ENCODE measurements at regions not wholly inside any gene's neighbourhood (a gene's known extent, or its start where the extent isn't known, plus 50 kb on each side); places are given as distances from the start of the nearest gene placed in this dataset.
A peak's percentile ranks its signal among the peaks of the same experiment; 100 is the strongest.
"Not testable (repeated sequence)": the region's sequence is repeated elsewhere in the genome, so short reads cannot be mapped to it uniquely, and the experiment has no call there.

DNA sequence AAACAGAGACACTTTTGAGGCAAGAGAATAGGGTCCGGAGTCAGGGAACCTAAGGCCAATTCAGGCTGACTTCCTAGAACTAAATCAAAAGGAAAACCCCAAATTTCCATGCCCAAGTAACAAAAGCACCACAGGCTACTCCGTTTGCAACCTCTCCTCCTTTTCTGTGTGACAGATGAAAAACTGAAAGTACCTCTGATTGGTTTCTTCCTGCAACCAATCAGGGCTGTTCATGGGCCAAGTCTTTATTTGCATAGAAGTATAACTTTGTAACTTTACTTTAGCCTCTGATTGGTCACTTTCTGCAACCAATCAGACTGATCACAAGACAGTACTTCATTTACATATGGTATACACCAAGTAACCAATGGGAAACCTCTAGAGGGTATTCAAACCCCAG, 239.9 kb upstream of the KCND2 start:
- ATAC-seq (replicated peaks in 6 of 8): peak in 3 of 8 experiments; percentile 50 to 57 (median 51)
- in situ Hi-C loops (cut with MboI; ENCODE audit: low pct_unique_long_range_greater_than_20kb in 2 of 9, low sequenced_read_pairs in 9 of 9, unreplicated experiment in 9 of 9): no loop called here
- no peak overlapping the region for H3K27ac ChIP-seq
- H3K4me1 ChIP-seq (replicated peaks in 1 of 2): no peaks in the 10 kb centered on the region
- WGBS, 10 experiments: 14 to 67% (median 26%) methylated on average over 1 to 2 of the region's 2 CpGs; no CpG with 5 or more reads in 3 of the 10 experiments
- H3K4me3 ChIP-seq: no peak overlapping the region

DNA sequence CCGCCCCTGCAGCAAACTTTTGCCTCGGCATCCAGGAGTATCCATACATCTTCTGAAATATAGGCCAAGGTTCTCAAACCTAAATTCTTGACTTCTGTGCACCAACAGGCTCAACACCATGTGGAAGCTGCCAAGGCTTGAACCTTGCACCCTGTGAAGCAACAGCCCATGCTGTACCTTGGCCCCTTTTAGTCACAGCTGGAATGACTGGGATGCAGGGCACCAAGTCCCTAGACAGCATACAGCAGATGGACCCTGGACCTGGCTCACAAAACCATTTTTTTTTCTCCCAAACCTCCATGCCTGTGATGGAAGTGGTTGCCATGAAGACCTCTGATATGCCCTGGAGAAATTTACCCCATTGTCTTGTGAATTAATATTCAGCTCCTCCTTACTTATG, 233.8 kb upstream of the KCND2 start:
- no peak for ATAC-seq (replicated peaks in 6 of 8)
- in situ Hi-C loops (cut with MboI; ENCODE audit: low pct_unique_long_range_greater_than_20kb in 2 of 9, low sequenced_read_pairs in 9 of 9, unreplicated experiment in 9 of 9): no loop called here
- WGBS, 10 experiments: 54 to 100% (median 80%) methylated on average over 1 to 2 of the region's 2 CpGs; no CpG with 5 or more reads in 6 of the 10 experiments

DNA sequence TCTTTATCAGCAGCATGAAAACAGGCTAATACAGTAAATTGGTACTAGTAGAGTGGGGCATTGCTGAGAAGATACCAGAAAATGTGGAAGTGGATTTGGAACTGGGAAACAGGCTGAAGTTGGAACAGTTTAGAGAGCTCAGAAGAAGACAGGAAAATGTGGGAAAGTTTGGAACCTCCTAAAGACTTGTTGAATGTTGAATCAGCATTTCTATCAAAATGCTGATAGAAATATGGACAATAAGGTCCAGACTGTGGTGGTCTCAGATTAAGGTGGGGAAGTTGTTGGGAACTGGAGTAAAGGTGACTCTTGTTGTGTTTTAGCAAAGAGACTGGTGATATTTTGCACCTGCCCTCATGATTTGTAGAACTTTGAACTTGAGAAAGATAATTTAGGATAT, 231.2 kb upstream of the KCND2 start:
- no peak overlapping the region for H3K27ac ChIP-seq
- H3K4me1 ChIP-seq (replicated peaks in 1 of 2): no peaks in the 10 kb centered on the region
- H3K4me3 ChIP-seq: no peak overlapping the region
- no peak for ATAC-seq (replicated peaks in 6 of 8)
- in situ Hi-C loops (cut with MboI; ENCODE audit: low pct_unique_long_range_greater_than_20kb in 2 of 9, low sequenced_read_pairs in 9 of 9, unreplicated experiment in 9 of 9): no loop called here

More for the DNA sequence above, 233.8 kb upstream of the KCND2 start:
- H3K27ac ChIP-seq: no peak overlapping the region
- no peaks in the 10 kb centered on the region for H3K4me1 ChIP-seq (replicated peaks in 1 of 2)
- H3K4me3 ChIP-seq: no peak overlapping the region

DNA sequence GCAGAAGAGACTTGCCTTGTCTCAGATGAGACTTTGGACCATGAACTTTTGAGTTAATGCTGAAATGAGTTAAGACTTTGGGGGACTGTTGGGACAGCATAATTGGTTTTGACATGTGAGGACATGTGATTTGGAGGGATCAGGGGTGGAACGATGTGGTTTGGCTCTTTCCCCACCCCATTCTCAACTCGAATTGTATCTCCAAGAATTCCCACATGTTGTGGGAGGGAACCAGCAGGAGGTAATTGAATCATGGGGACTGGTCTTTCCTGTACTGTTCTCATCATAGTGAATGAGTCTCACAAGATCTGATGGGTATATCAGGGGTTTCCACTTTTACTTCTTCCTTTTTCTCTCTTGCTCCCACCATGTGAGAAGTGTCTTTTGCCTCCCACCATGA, 229.7 kb upstream of the KCND2 start:
- no peak for ATAC-seq (replicated peaks in 6 of 8)
- H3K4me1 ChIP-seq (replicated peaks in 1 of 2): no peaks in the 10 kb centered on the region
- in situ Hi-C loops (cut with MboI; ENCODE audit: low pct_unique_long_range_greater_than_20kb in 2 of 9, low sequenced_read_pairs in 9 of 9, unreplicated experiment in 9 of 9): no loop called here
- no peak overlapping the region for H3K27ac ChIP-seq
- H3K4me3 ChIP-seq: no peak overlapping the region
- WGBS, 10 experiments: 0 to 75% (median 35%) methylated on average over 1 to 2 of the region's 2 CpGs; no CpG with 5 or more reads in 4 of the 10 experiments

DNA sequence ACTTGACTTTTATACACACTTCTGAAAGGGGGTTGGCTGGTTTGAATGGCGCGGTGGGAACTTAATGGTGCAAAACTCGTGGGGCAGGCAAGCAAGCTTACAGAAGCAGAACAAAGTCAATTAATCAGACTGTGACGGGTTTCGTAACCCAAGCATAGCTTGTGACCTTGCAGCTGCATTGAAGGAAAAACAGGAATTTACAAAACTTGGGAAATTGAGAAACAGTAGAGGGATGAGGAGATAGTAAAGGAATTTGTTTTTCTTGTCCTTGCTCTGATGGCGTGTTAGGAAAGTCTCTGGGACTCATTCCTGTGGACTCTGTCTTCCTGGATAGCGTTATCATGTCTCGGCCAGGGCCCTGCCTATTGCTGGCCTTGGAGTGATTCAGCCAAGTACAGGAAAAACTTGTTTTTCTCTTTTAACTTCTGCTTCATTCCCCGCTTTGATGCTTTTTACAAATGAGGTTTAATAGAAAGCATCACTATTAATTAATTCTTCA, 220.0 kb upstream of the KCND2 start:
- 13 to 100% (median 73%) methylated on average over 2 to 9 of the region's 9 CpGs; no CpG with 5 or more reads in 1 of the 10 experiments for WGBS, 10 experiments
- no peaks in the 10 kb centered on the region for H3K4me1 ChIP-seq (replicated peaks in 1 of 2)
- no peak overlapping the region for H3K4me3 ChIP-seq
- no peak overlapping the region for H3K27ac ChIP-seq
- in situ Hi-C loops (cut with MboI; ENCODE audit: low pct_unique_long_range_greater_than_20kb in 2 of 9, low sequenced_read_pairs in 9 of 9, unreplicated experiment in 9 of 9): no loop called here
- peak in 3 of 8 experiments; percentile 14 to 68 (median 45) for ATAC-seq (replicated peaks in 6 of 8)

DNA sequence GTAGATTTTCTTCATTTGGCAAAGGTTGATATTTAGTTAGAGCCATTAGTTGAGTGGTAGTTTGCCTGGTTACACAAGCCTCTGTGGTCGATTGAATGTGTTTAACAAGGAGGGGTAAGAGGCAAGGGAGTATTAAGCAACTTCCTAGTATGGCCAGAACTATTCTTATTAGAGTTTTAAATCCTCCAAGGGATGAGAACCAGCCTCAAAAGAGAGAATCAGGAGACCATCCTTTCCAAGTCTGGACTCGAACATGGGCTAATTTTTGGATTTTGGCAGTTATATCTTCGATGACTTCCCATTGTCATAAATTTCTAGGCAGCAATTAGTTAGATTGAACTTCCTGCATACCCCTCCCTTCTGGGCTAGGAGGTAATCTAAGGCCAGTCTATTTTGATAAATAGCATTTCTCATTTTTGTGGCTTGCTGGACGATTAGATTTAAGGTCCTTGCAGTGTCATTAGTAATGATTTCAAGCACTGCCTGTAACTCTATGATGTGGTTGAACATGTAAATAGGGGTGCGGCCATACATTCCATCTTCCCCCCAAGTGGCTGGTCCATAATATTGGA, 219.5 kb upstream of the KCND2 start:
- in situ Hi-C loops (cut with MboI; ENCODE audit: low pct_unique_long_range_greater_than_20kb in 2 of 9, low sequenced_read_pairs in 9 of 9, unreplicated experiment in 9 of 9): no loop called here
- Histone ChIP-seq H3K27ac (no peak overlapping the region), H3K4me1 (replicated peaks in 1 of 2) (no peaks in the 10 kb centered on the region), H3K4me3 (no peak overlapping the region)
- 0 to 89% (median 59%) methylated on average over 2 to 5 of the region's 5 CpGs; no CpG with 5 or more reads in 1 of the 10 experiments for WGBS, 10 experiments
- peak in 1 of 8 experiments; percentile 45 for ATAC-seq (replicated peaks in 6 of 8)

DNA sequence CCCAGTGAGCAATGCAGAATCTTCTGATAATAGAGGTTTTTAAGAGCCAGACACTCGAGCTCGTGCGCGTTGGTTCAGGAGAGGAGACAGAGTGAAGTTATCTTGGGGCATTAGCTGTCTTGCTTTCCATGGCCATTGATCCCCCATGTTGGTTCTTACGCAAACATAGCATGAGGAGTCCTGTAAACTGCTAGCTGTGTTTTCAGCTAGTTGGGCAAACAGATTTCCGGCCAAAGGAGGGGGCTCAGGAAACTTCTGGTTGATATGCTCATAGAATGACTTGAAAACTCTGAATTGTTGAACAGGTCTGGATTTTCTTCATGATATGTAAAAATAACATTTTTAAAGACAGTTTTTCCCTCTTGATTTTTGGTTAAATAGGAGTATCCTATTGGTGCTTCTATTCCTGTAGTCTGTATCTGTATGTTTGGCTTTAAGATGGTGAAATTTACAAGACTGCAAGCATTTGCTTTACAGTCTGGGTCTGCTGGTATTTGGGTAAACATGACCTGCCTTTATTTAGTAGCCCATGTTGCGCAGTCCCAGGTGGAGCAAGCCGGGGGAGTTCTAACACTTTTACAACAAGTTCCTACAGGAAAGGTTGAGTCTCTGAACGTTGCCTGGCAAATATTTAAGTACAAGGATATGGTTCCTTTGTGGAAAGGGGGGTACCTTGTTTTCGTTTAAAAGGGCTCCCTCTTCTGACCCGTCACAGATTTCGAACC, 218.4 kb upstream of the KCND2 start:
- in situ Hi-C loops (cut with MboI; ENCODE audit: low pct_unique_long_range_greater_than_20kb in 2 of 9, low sequenced_read_pairs in 9 of 9, unreplicated experiment in 9 of 9): no loop called here
- Histone ChIP-seq H3K4me1 (replicated peaks in 1 of 2) (no peaks in the 10 kb centered on the region), H3K27ac (no peak overlapping the region), H3K4me3 (no peak overlapping the region)
- 33 to 100% (median 90%) methylated on average over 2 to 11 of the region's 12 CpGs; no CpG with 5 or more reads in 1 of the 10 experiments for WGBS, 10 experiments
- no peak for ATAC-seq (replicated peaks in 6 of 8)

DNA sequence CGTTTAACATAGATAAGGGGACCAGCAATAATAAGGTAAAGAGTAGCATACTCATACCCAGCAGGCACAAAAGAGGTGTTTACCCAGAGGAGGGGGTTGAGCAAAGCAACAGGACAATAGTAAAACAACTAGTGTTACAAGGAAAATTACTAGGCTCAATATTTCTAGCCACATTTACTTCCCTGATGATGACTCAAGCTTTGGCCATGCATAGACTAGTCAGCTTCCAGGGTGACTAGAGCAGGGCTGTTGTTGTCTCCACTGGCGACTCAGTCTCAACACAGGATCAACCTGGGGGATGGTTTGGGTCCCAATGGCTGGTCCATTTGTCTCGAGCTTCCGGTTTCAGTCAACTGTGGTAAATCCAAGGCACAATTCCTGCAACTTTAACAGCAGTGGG, 217.7 kb upstream of the KCND2 start:
- peak in 2 of 8 experiments; percentile 55 to 56 for ATAC-seq (replicated peaks in 6 of 8)
- Histone ChIP-seq H3K4me3 (no peak overlapping the region), H3K4me1 (replicated peaks in 1 of 2) (no peaks in the 10 kb centered on the region), H3K27ac (no peak overlapping the region)
- 0 to 100% (median 92%) methylated on average over 1 to 4 of the region's 4 CpGs; no CpG with 5 or more reads in 4 of the 10 experiments for WGBS, 10 experiments
- in situ Hi-C loops (cut with MboI; ENCODE audit: low pct_unique_long_range_greater_than_20kb in 2 of 9, low sequenced_read_pairs in 9 of 9, unreplicated experiment in 9 of 9): no loop called here

DNA sequence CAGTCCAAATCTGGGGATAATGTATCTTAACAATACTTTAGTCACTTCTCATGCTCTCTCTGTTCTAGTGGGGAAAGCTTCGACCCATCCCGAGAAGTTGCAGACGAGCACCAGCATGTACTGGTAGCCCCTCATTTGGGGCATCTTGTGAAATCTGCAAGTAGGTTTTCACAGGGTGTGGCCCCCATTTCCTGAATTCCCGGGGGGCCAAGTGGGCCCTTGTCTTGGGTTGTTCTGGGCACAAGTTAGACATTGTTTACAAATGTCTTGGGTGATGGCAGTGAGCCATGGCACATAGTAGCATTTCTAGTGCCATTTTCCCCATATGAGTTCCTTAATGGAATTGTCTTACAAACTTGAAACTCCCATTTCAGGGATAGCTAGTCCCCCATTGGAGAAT, 216.7 kb upstream of the KCND2 start:
- in situ Hi-C loops (cut with MboI; ENCODE audit: low pct_unique_long_range_greater_than_20kb in 2 of 9, low sequenced_read_pairs in 9 of 9, unreplicated experiment in 9 of 9): no loop called here
- no peaks in the 10 kb centered on the region for H3K4me1 ChIP-seq (replicated peaks in 1 of 2)
- ATAC-seq (replicated peaks in 6 of 8): no peak
- H3K27ac ChIP-seq: no peak overlapping the region
- WGBS, 10 experiments: 44 to 94% (median 82%) methylated on average over 3 to 4 of the region's 4 CpGs; no CpG with 5 or more reads in 4 of the 10 experiments
- no peak overlapping the region for H3K4me3 ChIP-seq

DNA sequence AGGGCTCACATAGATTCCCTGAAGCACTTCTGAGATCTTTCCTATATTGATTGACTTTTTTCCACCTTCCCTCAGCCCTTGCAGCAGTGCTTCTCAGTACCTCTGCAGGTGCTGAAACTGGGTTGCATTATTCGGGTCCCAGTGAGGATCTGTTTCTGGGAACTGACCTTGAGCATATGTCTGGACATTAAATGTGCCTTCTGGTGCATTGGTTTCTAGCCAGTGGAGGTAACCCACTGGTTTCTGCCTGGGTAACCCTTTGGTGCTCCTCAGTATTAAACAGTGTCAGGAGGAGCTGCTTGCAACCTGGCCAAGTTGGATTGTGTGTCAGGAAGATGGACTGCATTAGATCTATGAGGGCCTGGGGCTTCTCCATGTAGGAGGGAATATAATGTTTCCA, 213.3 kb upstream of the KCND2 start:
- in situ Hi-C loops (cut with MboI; ENCODE audit: low pct_unique_long_range_greater_than_20kb in 2 of 9, low sequenced_read_pairs in 9 of 9, unreplicated experiment in 9 of 9): no loop called here
- Histone ChIP-seq H3K27ac (no peak overlapping the region), H3K4me1 (replicated peaks in 1 of 2) (no peaks in the 10 kb centered on the region), H3K4me3 (no peak overlapping the region)
- 33 to 88% (median 80%) methylated on average over 1 of the region's 1 CpG; no CpG with 5 or more reads in 6 of the 10 experiments for WGBS, 10 experiments
- no peak for ATAC-seq (replicated peaks in 6 of 8)

DNA sequence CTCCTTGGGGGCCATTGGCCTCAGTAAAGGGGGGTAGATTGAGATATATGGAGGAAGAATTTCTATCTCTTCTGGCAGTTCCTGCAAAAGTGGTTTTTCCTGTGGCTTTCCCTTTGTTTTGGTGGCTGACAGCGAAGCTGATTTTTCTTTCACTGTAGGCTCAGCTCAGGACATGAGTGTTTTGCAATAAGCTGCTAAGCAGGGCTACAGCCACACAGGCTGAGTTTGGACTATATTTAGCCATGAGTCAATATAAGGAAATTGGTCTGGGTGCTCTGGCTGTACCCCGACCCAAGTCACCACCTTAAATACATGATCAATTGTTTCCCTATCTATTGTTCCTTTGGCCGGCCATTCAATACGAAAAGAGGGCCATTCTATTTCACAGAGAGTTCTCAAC, 212.7 kb upstream of the KCND2 start:
- 59 to 93% (median 82%) methylated on average over 1 to 4 of the region's 4 CpGs; no CpG with 5 or more reads in 2 of the 10 experiments for WGBS, 10 experiments
- ATAC-seq (replicated peaks in 6 of 8): no peak
- H3K27ac ChIP-seq: no peak overlapping the region
- in situ Hi-C loops (cut with MboI; ENCODE audit: low pct_unique_long_range_greater_than_20kb in 2 of 9, low sequenced_read_pairs in 9 of 9, unreplicated experiment in 9 of 9): no loop called here
- H3K4me3 ChIP-seq: no peak overlapping the region
- H3K4me1 ChIP-seq (replicated peaks in 1 of 2): no peaks in the 10 kb centered on the region

DNA sequence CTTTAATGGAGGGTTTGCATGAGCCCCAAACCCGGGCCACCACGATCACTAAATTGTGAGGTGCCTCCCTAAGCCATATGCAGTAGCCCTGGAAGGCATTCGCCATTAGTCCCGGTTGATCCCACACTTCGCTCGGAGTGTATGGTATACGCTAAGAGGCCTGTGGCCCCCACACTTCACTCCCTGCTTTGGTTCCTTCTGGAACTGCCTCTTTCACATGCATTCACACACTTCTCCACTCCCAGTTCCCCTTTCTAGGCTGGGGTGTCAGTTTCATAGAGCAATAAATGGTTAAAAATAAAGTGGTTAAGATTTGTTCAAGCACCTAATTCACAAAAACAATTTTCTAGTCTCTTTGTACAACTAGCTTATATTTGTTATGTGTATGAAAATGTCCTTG, 212.1 kb upstream of the KCND2 start:
- ATAC-seq (replicated peaks in 6 of 8): no peak
- Histone ChIP-seq H3K27ac (no peak overlapping the region), H3K4me1 (replicated peaks in 1 of 2) (no peaks in the 10 kb centered on the region), H3K4me3 (no peak overlapping the region)
- in situ Hi-C loops (cut with MboI; ENCODE audit: low pct_unique_long_range_greater_than_20kb in 2 of 9, low sequenced_read_pairs in 9 of 9, unreplicated experiment in 9 of 9): no loop called here
- WGBS, 10 experiments: 0 to 100% (median 86%) methylated on average over 1 to 6 of the region's 7 CpGs; no CpG with 5 or more reads in 3 of the 10 experiments

DNA sequence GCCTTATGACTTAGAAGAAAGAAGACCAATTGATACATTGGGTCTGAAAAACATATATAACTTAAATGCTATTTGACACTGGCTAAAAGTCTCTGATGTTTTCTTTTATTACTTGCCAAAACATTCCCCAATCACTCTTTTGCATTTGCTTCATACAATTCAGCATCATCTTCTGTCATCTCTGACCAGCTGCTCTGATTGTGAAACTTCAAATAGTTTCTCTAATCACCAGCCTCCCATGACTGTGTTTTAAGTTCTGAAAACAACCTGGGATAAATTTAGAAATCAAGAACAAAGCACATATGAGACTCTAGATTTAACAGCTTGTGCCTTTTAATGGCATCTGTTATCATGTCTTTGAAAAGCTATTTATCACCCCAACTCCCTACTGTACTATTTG, 208.4 kb upstream of the KCND2 start:
- H3K4me1 ChIP-seq (replicated peaks in 1 of 2): no peaks in the 10 kb centered on the region
- ATAC-seq (replicated peaks in 6 of 8): peak in 1 of 8 experiments; percentile 66
- in situ Hi-C loops (cut with MboI; ENCODE audit: low pct_unique_long_range_greater_than_20kb in 2 of 9, low sequenced_read_pairs in 9 of 9, unreplicated experiment in 9 of 9): no loop called here
- no peak overlapping the region for H3K4me3 ChIP-seq
- H3K27ac ChIP-seq: no peak overlapping the region

DNA sequence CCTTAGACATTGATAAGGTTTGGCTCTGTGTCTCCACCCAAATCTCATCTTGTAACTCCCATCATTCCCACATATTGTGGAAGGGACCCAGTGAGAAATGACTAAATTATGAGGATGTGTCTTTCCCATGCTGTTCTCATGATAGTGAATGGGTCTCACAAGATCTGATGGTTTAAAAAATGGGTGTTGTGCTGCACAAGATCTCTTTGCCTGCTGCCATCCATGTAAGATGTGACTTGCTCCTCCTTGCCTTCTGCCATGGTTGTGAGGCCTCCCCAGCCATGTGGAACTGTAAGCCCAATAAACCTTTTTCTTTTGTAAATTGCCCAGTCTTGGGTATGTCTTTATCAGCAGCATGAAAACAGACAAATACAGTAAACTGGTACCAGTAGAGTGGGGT, 206.1 kb upstream of the KCND2 start:
- H3K4me1 ChIP-seq (replicated peaks in 1 of 2); H3K27ac ChIP-seq; in situ Hi-C loops (cut with MboI; ENCODE audit: low pct_unique_long_range_greater_than_20kb in 2 of 9, low sequenced_read_pairs in 9 of 9, unreplicated experiment in 9 of 9); H3K4me3 ChIP-seq; ATAC-seq (replicated peaks in 6 of 8): not testable (repeated sequence)
